ENCODE measurements at regions not wholly inside any gene's neighbourhood (a gene's known extent, or its start where the extent isn't known, plus 50 kb on each side); places are given as distances from the start of the nearest gene placed in this dataset.
"Not testable (repeated sequence)": the region's sequence is repeated elsewhere in the genome, so short reads cannot be mapped to it uniquely, and the experiment has no call there.

GRCh38 chr5:3155717-3156116, 404.2 kb upstream of the IRX2 start:
- Histone ChIP-seq H3K36me3 (no peaks in the 10 kb centered on the region), H3K27me3 (no peaks in the 10 kb centered on the region), H3K9me3 (no peaks in the 10 kb centered on the region), H3K4me3 (replicated peaks in 1 of 3) (no peak overlapping the region), H3K4me1 (no peaks in the 10 kb centered on the region), H3K27ac (no peak overlapping the region)
- intact Hi-C loops (cut with DNase I) = no loop called here
- TF ChIP-seq CTCF (IDR thresholded peaks at IDR 0.05) (no peak), POLR2A (IDR thresholded peaks at IDR 0.05) (no peak)
- no peak for DNase-seq
- WGBS, 2 donors = 93 to 98% methylated on average over 5 to 10 of the region's 10 CpGs

GRCh38 chr5:3155046-3155445, 403.6 kb upstream of the IRX2 start:
- Histone ChIP-seq H3K4me3 (replicated peaks in 1 of 3) (no peak overlapping the region), H3K9me3 (no peaks in the 10 kb centered on the region), H3K27ac (no peak overlapping the region), H3K36me3 (no peaks in the 10 kb centered on the region), H3K27me3 (no peaks in the 10 kb centered on the region), H3K4me1 (no peaks in the 10 kb centered on the region)
- intact Hi-C loops (cut with DNase I) = no loop called here
- TF ChIP-seq POLR2A (IDR thresholded peaks at IDR 0.05) (no peak), CTCF (IDR thresholded peaks at IDR 0.05) (no peak)
- 56 to 62% methylated on average over 10 of the region's 10 CpGs for WGBS, 2 donors
- no peak for DNase-seq

- Histone ChIP-seq H3K36me3 (no peaks in the 10 kb centered on the region), H3K4me1 (no peaks in the 10 kb centered on the region), H3K27me3 (no peaks in the 10 kb centered on the region), H3K27ac (no peak overlapping the region), H3K9me3 (no peaks in the 10 kb centered on the region), H3K4me3 (replicated peaks in 1 of 3) (no peak overlapping the region)
- WGBS, 2 donors = 32% methylated on average over 4 of the region's 4 CpGs
- DNase-seq = no peak
- intact Hi-C loops (cut with DNase I) = no loop called here
- no peak for TF ChIP-seq CTCF (IDR thresholded peaks at IDR 0.05)
- TF ChIP-seq POLR2A (IDR thresholded peaks at IDR 0.05) = no peak
These were observed 402.4 kb upstream of the IRX2 start for GRCh38 chr5:3153906-3154305.

- Histone ChIP-seq H3K9me3 (no peaks in the 10 kb centered on the region), H3K27ac (no peak overlapping the region), H3K36me3 (no peaks in the 10 kb centered on the region), H3K27me3 (no peaks in the 10 kb centered on the region), H3K4me1 (no peaks in the 10 kb centered on the region), H3K4me3 (replicated peaks in 1 of 3) (no peak overlapping the region)
- no peak for DNase-seq
- intact Hi-C loops (cut with DNase I) = no loop called here
- TF ChIP-seq POLR2A (IDR thresholded peaks at IDR 0.05) = no peak
- 74 to 83% methylated on average over 10 of the region's 10 CpGs for WGBS, 2 donors
These were observed 401.9 kb upstream of the IRX2 start for GRCh38 chr5:3153226-3153858.

DNA sequence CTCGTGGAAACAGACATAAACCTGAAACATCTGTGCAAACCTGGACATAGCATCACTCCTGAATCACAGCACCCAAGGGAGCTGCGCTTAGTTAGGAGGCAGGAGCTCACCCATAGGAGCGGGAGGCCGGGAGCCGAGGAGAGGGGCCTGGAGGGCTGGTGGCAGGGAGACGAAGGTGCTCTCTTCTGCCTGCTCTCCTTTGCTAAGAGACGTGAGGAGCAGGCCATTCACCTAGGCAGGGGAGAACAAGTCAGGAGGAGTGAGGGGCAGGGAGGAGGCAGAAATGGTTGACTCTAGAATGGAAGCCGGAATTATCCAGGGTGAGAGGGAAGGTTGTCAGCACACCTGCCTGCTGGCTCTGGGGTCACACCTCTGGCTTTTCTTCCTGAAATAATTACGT, 398.4 kb upstream of the IRX2 start:
- no peaks in the 10 kb centered on the region for H3K27me3 ChIP-seq
- H3K36me3 ChIP-seq = no peaks in the 10 kb centered on the region
- intact Hi-C loops (cut with DNase I) = no loop called here
- H3K4me3 ChIP-seq (replicated peaks in 1 of 3) = no peak overlapping the region
- TF ChIP-seq CTCF (IDR thresholded peaks at IDR 0.05) (no peak), POLR2A (IDR thresholded peaks at IDR 0.05) (no peak)
- no peaks in the 10 kb centered on the region for H3K4me1 ChIP-seq
- 72 to 87% methylated on average over 9 of the region's 9 CpGs for WGBS, 2 donors
- no peaks in the 10 kb centered on the region for H3K9me3 ChIP-seq
- no peak overlapping the region for H3K27ac ChIP-seq
- DNase-seq = no peak

DNA sequence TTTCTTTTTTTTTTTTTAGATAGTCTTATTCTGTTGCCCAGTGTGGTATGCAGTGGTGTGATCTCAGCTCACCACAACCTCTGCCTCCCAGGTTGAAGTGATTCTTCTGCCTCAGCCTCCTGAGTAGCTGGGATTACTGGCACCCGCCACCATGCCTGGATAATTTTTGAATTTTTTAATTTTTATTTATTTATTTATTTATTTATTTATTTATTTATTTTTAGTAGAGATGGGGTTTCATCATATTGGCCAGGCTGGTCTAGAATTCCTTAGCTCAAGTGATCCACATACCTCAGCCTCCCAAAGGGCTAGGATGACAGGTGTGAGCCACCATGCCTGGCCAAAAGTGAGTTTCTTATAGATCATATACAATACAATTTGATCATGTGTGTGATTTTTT, 395.9 kb upstream of the IRX2 start:
- H3K4me1 ChIP-seq; H3K27ac ChIP-seq; H3K36me3 ChIP-seq; intact Hi-C loops (cut with DNase I); H3K9me3 ChIP-seq; H3K4me3 ChIP-seq (replicated peaks in 1 of 3); H3K27me3 ChIP-seq; DNase-seq: not testable (repeated sequence)
- 84 to 90% methylated on average over 1 of the region's 1 CpG for WGBS, 2 donors

Data from thyroid gland (tissue), 4 donors.